OCI-LY3 (cell line): ENCODE measurements at regions not wholly inside any gene's neighbourhood (a gene's known extent, or its start where the extent isn't known, plus 50 kb on each side); places are given as distances from the start of the nearest gene placed in this dataset.
"Not testable (repeated sequence)": the region's sequence is repeated elsewhere in the genome, so short reads cannot be mapped to it uniquely, and the experiment has no call there.

Experiments used
- H2AFZ ChIP-seq: fragments of 200-600, 300-600 bp; shearing (Covaris generic); 2 replicates; pipeline ENCODE4 v1.6.0; 2014; ENCODE audit warnings: antibody characterized with exemption, low read depth, low read length
- H3K27ac ChIP-seq: fragments of 200-600, 300-600 bp; sonication (generic); 2 replicates; pipeline ENCODE4 v1.5.1; 2014; ENCODE audit warnings: mild to moderate bottlenecking, low read length, moderate library complexity, mixed read lengths
- H3K27me3 ChIP-seq: fragments of 200-600, 300-600 bp; sonication (generic); 2 replicates; pipeline ENCODE4 v1.6.1; 2014; ENCODE audit warnings: low read depth, low read length, mixed read lengths
- H3K36me3 ChIP-seq: fragments of 200-600, 300-600 bp; sonication (generic); replicated peaks from 2 replicates; pipeline ENCODE3; 2014; ENCODE audit warnings: low read depth, low read length, mixed read lengths
- H3K4me1 ChIP-seq: fragments of 300-600, 200-600 bp; sonication (generic); 2 replicates; pipeline ENCODE4 v1.6.1; 2014; ENCODE audit warnings: low read length, mixed read lengths
- H3K4me2 ChIP-seq: fragments of 200-600, 300-600 bp; sonication (generic); 2 replicates; pipeline ENCODE4 v1.6.1; 2014; ENCODE audit warnings: low read length, mixed read lengths
- H3K4me3 ChIP-seq: fragments of 300-600, 200-600 bp; sonication (generic); 2 replicates; pipeline ENCODE4 v1.5.1; 2014; ENCODE audit warnings: antibody characterized with exemption, mild to moderate bottlenecking, low read length, moderate library complexity
- H3K79me2 ChIP-seq: fragments of 300-600, 200-600 bp; shearing (Covaris generic); 2 replicates; pipeline ENCODE4 v1.6.1; 2014; ENCODE audit warnings: mild to moderate bottlenecking, low read length, mixed read lengths
- H3K9ac ChIP-seq: fragments of 300-600, 200-600 bp; shearing (Covaris generic); 2 replicates; pipeline ENCODE4 v1.6.0; 2014; ENCODE audit warnings: mild to moderate bottlenecking, low read length, moderate library complexity
- H3K9me3 ChIP-seq: fragments of 200-600, 300-600 bp; shearing (Covaris generic); 2 replicates; pipeline ENCODE4 v1.6.1; 2014; ENCODE audit warnings: low read length, mixed read lengths; ENCODE audit not compliant: insufficient read depth
- H4K20me1 ChIP-seq: fragments of 200-600, 300-600 bp; sonication (generic); 2 replicates; pipeline ENCODE4 v1.6.1; 2016; ENCODE audit warnings: low read length, mixed read lengths; ENCODE audit not compliant: insufficient read depth
- CTCF ChIP-seq: fragments of 200-600, 300-600 bp; sonication (generic); IDR thresholded peaks from 2 replicates; pipeline ENCODE4 v1.5.1; 2014; ENCODE audit warnings: antibody characterized with exemption, low read length, low read depth
- EZH2phosphoT487 ChIP-seq: fragments of 200-600 bp; shearing (Covaris generic); IDR thresholded peaks from 2 replicates; pipeline ENCODE4 v1.6.1; 2018; ENCODE audit warnings: antibody characterized with exemption, mixed run types, low read depth

- Histone ChIP-seq H4K20me1 (0 out of 2 replicates have a peak, but pooled peaks cover 2% of the 10 kb centered on the region), H3K27me3 (no peaks in the 10 kb centered on the region), H3K4me1 (no peaks in the 10 kb centered on the region)
Measured at GRCh38 chr6:11304946-11305345, 72.5 kb upstream of the NEDD9 start.

GRCh38 chr6:11299876-11300428 lies 67.5 kb upstream of the NEDD9 start:
- not testable (repeated sequence) for H3K4me3 ChIP-seq, H2AFZ ChIP-seq, H3K4me2 ChIP-seq, H4K20me1 ChIP-seq, H3K9ac ChIP-seq, H3K9me3 ChIP-seq, H3K27me3 ChIP-seq, H3K4me1 ChIP-seq, H3K27ac ChIP-seq
- H3K36me3 ChIP-seq = peaks cover 27% of the 10 kb centered on the region
- H3K79me2 ChIP-seq = peaks cover 14% of the 10 kb centered on the region; the same call in 1 of the 2 replicates

More at GRCh38 chr6:11304946-11305345, 72.5 kb upstream of the NEDD9 start:
- TF ChIP-seq CTCF (no peak), EZH2phosphoT487 (no peak)
- peaks cover 11% of the 10 kb centered on the region; the same call in 1 of the 2 replicates for H3K79me2 ChIP-seq
- H3K27ac ChIP-seq = no peak overlapping the region
- H3K9me3 ChIP-seq = no peaks in the 10 kb centered on the region
- H3K36me3 ChIP-seq = peaks cover 25% of the 10 kb centered on the region
- H3K9ac ChIP-seq = no peak overlapping the region
- no peak overlapping the region for H2AFZ ChIP-seq
- H3K4me3 ChIP-seq = no peak overlapping the region
- no peak overlapping the region for H3K4me2 ChIP-seq

GRCh38 chr6:11299421-11299784 lies 66.9 kb upstream of the NEDD9 start:
- not testable (repeated sequence) for H3K4me3 ChIP-seq, H3K9ac ChIP-seq, H3K27ac ChIP-seq, H3K9me3 ChIP-seq, H3K4me1 ChIP-seq, H2AFZ ChIP-seq, H4K20me1 ChIP-seq, H3K27me3 ChIP-seq, H3K4me2 ChIP-seq
- peaks cover 14% of the 10 kb centered on the region; the same call in 1 of the 2 replicates for H3K79me2 ChIP-seq
- H3K36me3 ChIP-seq = peaks cover 25% of the 10 kb centered on the region

GRCh38 chr6:11298651-11299420 lies 66.4 kb upstream of the NEDD9 start:
- Histone ChIP-seq H3K27me3 (no peaks in the 10 kb centered on the region), H3K27ac (no peak overlapping the region), H4K20me1 (no peaks in the 10 kb centered on the region), H3K9ac (no peak overlapping the region), H3K79me2 (peaks cover 14% of the 10 kb centered on the region; the same call in 1 of the 2 replicates), H3K9me3 (no peaks in the 10 kb centered on the region), H2AFZ (no peak overlapping the region), H3K4me1 (no peaks in the 10 kb centered on the region), H3K4me3 (no peak overlapping the region), H3K36me3 (peaks cover 28% of the 10 kb centered on the region), H3K4me2 (no peak overlapping the region)
- no peak for TF ChIP-seq EZH2phosphoT487
- no peak for TF ChIP-seq CTCF

GRCh38 chr6:11297376-11297729 lies 64.9 kb upstream of the NEDD9 start:
- H3K9me3 ChIP-seq = no peaks in the 10 kb centered on the region
- peaks cover 29% of the 10 kb centered on the region for H3K36me3 ChIP-seq
- peaks cover 14% of the 10 kb centered on the region; the same call in 1 of the 2 replicates for H3K79me2 ChIP-seq
- H3K4me2 ChIP-seq = no peak overlapping the region
- no peaks in the 10 kb centered on the region for H3K27me3 ChIP-seq
- no peak overlapping the region for H3K4me3 ChIP-seq
- no peaks in the 10 kb centered on the region for H4K20me1 ChIP-seq
- no peaks in the 10 kb centered on the region for H3K4me1 ChIP-seq
- no peak overlapping the region for H3K9ac ChIP-seq
- TF ChIP-seq EZH2phosphoT487 = no peak
- TF ChIP-seq CTCF = no peak
- H3K27ac ChIP-seq = no peak overlapping the region
- no peak overlapping the region for H2AFZ ChIP-seq
